Hematopoietic multipotent progenitor cell (in vitro differentiated cells): ENCODE measurements at regions not wholly inside any gene's neighbourhood (a gene's known extent, or its start where the extent isn't known, plus 50 kb on each side); places are given as distances from the start of the nearest gene placed in this dataset.
"Not testable (repeated sequence)": the region's sequence is repeated elsewhere in the genome, so short reads cannot be mapped to it uniquely, and the experiment has no call there.

Experiments
- DNase-seq, 3 donors: peaks; one replicate each; pipeline ENCODE4 v3.0.0-alpha.2; 2011 to 2015; ENCODE audit warnings: low read depth in 2 of 3, low spot score in 2 of 3

- DNase-seq, result no peak
These were observed 92.0 kb upstream of the KIF26B start for GRCh38 chr1:245062741-245063305.

- not testable (repeated sequence) for DNase-seq
These were observed 93.0 kb upstream of the KIF26B start for GRCh38 chr1:245061808-245062207.

GRCh38 chr1:245060684-245061374, 94.0 kb upstream of the KIF26B start:
- peak in 1 of 3 donors; percentile 21 for DNase-seq

- DNase-seq, result no peak
These were observed 94.9 kb upstream of the KIF26B start for GRCh38 chr1:245059806-245060424.

- no peak for DNase-seq
These were observed 95.9 kb upstream of the KIF26B start for GRCh38 chr1:245058882-245059281.

- no peak for DNase-seq
These were observed 96.3 kb upstream of the KIF26B start for GRCh38 chr1:245058436-245058835.

- peak in 1 of 3 donors; percentile 37 for DNase-seq
These were observed 97.9 kb upstream of the KIF26B start for GRCh38 chr1:245056913-245057312.

GRCh38 chr1:245056296-245056695, 98.5 kb upstream of the KIF26B start:
- DNase-seq, result not testable (repeated sequence)

- DNase-seq, result no peak
These were observed 99.0 kb upstream of the KIF26B start for GRCh38 chr1:245055752-245056151.

GRCh38 chr1:245054507-245055270, 100.1 kb upstream of the KIF26B start:
- DNase-seq, result no peak

- DNase-seq, result no peak
These were observed 100.7 kb upstream of the KIF26B start for GRCh38 chr1:245054105-245054504.

GRCh38 chr1:245052258-245052657, 102.5 kb upstream of the KIF26B start:
- DNase-seq, result peak in 1 of 3 donors; percentile 20

GRCh38 chr1:245051349-245052221, 103.2 kb upstream of the KIF26B start:
- peak in 2 of 3 donors; percentile 77 to 81 for DNase-seq

- DNase-seq, result no peak
These were observed 108.0 kb upstream of the KIF26B start for GRCh38 chr1:245046769-245047168.

- no peak for DNase-seq
These were observed 108.5 kb upstream of the KIF26B start for GRCh38 chr1:245046315-245046714.

GRCh38 chr1:245045087-245045881, 109.5 kb upstream of the KIF26B start:
- no peak for DNase-seq

- DNase-seq, result no peak
These were observed 111.2 kb upstream of the KIF26B start for GRCh38 chr1:245043611-245043940.

GRCh38 chr1:245041058-245041698, 113.6 kb upstream of the KIF26B start:
- no peak for DNase-seq

- DNase-seq, result no peak
These were observed 115.6 kb upstream of the KIF26B start for GRCh38 chr1:245039196-245039595.
